OCI-LY7 (cell line): ENCODE measurements at regions not wholly inside any gene's neighbourhood (a gene's known extent, or its start where the extent isn't known, plus 50 kb on each side); places are given as distances from the start of the nearest gene placed in this dataset. TPM values are rescaled to one million over a fixed set of nuclear protein-coding genes. Genes with fewer than 3 reads are reported as not detected.

Experiments
- small RNA-seq: library from RNA; depleted of rRNA; stranded (forward); fragments of <200 nt; gene quantifications from one replicate; pipeline ENCODE3, GENCODE V24; 2014

Small RNA genes in the stretch of these regions (small RNA-seq; reads per million reads assigned to genes)
- gene CKS1BP2 (not detected), gene RNU6-908P (not detected)
